Spleen (tissue), 7 donors: ENCODE measurements at regions not wholly inside any gene's neighbourhood (a gene's known extent, or its start where the extent isn't known, plus 50 kb on each side); places are given as distances from the start of the nearest gene placed in this dataset.

Source experiments
- CTCF ChIP-seq, 11 experiments: fragments of 200-600 bp in 7 of 11; fragments of 450-650 bp in 4 of 11; sonication (generic) in 4 of 11; IDR thresholded peaks in 8 of 11; conservative IDR thresholded peaks in 3 of 11; 1 replicate in 7 of 11; 2 replicates in 4 of 11; pipeline versions ENCODE4 v1.4.0 to v1.8.0; 2016 to 2021; ENCODE audit warnings: antibody characterized with exemption in 11 of 11, inconsistent platforms in 4 of 11, mild to moderate bottlenecking in 1 of 11
- POLR2A ChIP-seq, 3 donors: fragments of 450-650 bp; IDR thresholded peaks; one replicate each; pipeline ENCODE4 v1.5.1; 2017; ENCODE audit warnings: antibody characterized with exemption in 3 of 3, mild to moderate bottlenecking in 1 of 3
- POLR2AphosphoS5 ChIP-seq, 3 donors: sonication (generic); formaldehyde crosslinking; IDR thresholded peaks; one replicate each; pipeline ENCODE4 v1.5.1; 2017; ENCODE audit warnings: antibody characterized with exemption in 3 of 3
- donor health status: DM: no; HTN: no; CAD: no; lungs with moderate emphysema.
- donor health status: DM: no; HTN: no; CAD: no.
- donor health status: DM: no; HTN: no; CAD: no.

GRCh38 chr2:118769707-118770400, 77.6 kb downstream of the EN1 start:
- TF ChIP-seq CTCF (IDR thresholded peaks at IDR 0.05 in 8 of 11, conservative IDR thresholded peaks at IDR 0.05 in 3 of 11), result no peak
- TF ChIP-seq POLR2AphosphoS5 (IDR thresholded peaks at IDR 0.05), result no peak
- no peak for TF ChIP-seq POLR2A (IDR thresholded peaks at IDR 0.05)
